ENCODE measurements at regions not wholly inside any gene's neighbourhood (a gene's known extent, or its start where the extent isn't known, plus 50 kb on each side); places are given as distances from the start of the nearest gene placed in this dataset.

- no peaks in the 10 kb centered on the region for H3K79me1 ChIP-seq (ENCODE audit: low read length)
These were observed 695.9 kb upstream of the LRRTM4 start for GRCh38 chr2:78218066-78218465.

GRCh38 chr2:78237704-78238103, 715.5 kb upstream of the LRRTM4 start:
- no peak overlapping the region for H2AFZ ChIP-seq (ENCODE audit: insufficient read depth, low read length, poor library complexity)
- no peaks in the 10 kb centered on the region for H3K79me1 ChIP-seq (ENCODE audit: low read length)
- H3K4me3 ChIP-seq (ENCODE audit: low read depth, low read length), result no peak overlapping the region
- H3K4ac ChIP-seq (ENCODE audit: low read depth, low read length), result no peak overlapping the region
- H3K9me3 ChIP-seq (ENCODE audit: insufficient read depth, low read depth, low read length), result no peaks in the 10 kb centered on the region
- DNase-seq, result no peak
- H3K4me2 ChIP-seq (ENCODE audit: low read length), result no peak overlapping the region
- H3K27me3 ChIP-seq (ENCODE audit: insufficient read depth, low read length), result no peaks in the 10 kb centered on the region
- no peak overlapping the region for H4K12ac ChIP-seq (ENCODE audit: low read depth, low read length)
- H4K91ac ChIP-seq (ENCODE audit: low read depth, low read length), result no peak overlapping the region
- H3K79me2 ChIP-seq (ENCODE audit: control insufficient read depth, insufficient read depth, low read length, poor library complexity), result no peaks in the 10 kb centered on the region
- no peak overlapping the region for H2AK5ac ChIP-seq (ENCODE audit: low read length)
- no peak overlapping the region for H2BK12ac ChIP-seq (ENCODE audit: low read length)
- H3K27ac ChIP-seq (ENCODE audit: low read depth, low read length), result no peak overlapping the region
- no peak overlapping the region for H3K9ac ChIP-seq (ENCODE audit: low read length)
- no peak overlapping the region for H4K8ac ChIP-seq (ENCODE audit: low read depth, low read length)
- no peaks in the 10 kb centered on the region for H3K4me1 ChIP-seq (ENCODE audit: control insufficient read depth in 1 of 2, insufficient read depth in 2 of 2, low read length in 2 of 2)
- no CpG with 5 or more reads among the region's 1 CpG for WGBS (ENCODE audit: extremely low coverage, insufficient coverage, insufficient read length)
- no peak overlapping the region for H3K18ac ChIP-seq (ENCODE audit: low read length)
- no peak overlapping the region for H3K23ac ChIP-seq (ENCODE audit: low read length)
- no peaks in the 10 kb centered on the region for H3K36me3 ChIP-seq (ENCODE audit: control insufficient read depth in 1 of 2, insufficient read depth in 2 of 2, low read length in 2 of 2)
- no peak overlapping the region for H2BK5ac ChIP-seq (ENCODE audit: low read depth, low read length, poor library complexity)
- H3K14ac ChIP-seq (ENCODE audit: low read length), result no peak overlapping the region
- H2BK120ac ChIP-seq (ENCODE audit: insufficient read depth, low read length, poor library complexity), result no peak overlapping the region

More at GRCh38 chr2:78218066-78218465, 695.9 kb upstream of the LRRTM4 start:
- Histone ChIP-seq H2AFZ (ENCODE audit: insufficient read depth, low read length, poor library complexity) (no peak overlapping the region), H3K9me3 (ENCODE audit: insufficient read depth, low read depth, low read length) (no peaks in the 10 kb centered on the region), H3K79me2 (ENCODE audit: control insufficient read depth, insufficient read depth, low read length, poor library complexity) (no peaks in the 10 kb centered on the region), H3K4ac (ENCODE audit: low read depth, low read length) (no peak overlapping the region), H4K91ac (ENCODE audit: low read depth, low read length) (no peak overlapping the region), H2BK12ac (ENCODE audit: low read length) (no peak overlapping the region), H3K14ac (ENCODE audit: low read length) (no peak overlapping the region), H3K4me3 (ENCODE audit: low read depth, low read length) (no peak overlapping the region), H3K9ac (ENCODE audit: low read length) (no peak overlapping the region), H3K27me3 (ENCODE audit: insufficient read depth, low read length) (no peaks in the 10 kb centered on the region), H3K4me1 (ENCODE audit: control insufficient read depth in 1 of 2, insufficient read depth in 2 of 2, low read length in 2 of 2) (no peaks in the 10 kb centered on the region), H3K4me2 (ENCODE audit: low read length) (no peak overlapping the region), H3K23ac (ENCODE audit: low read length) (no peak overlapping the region), H3K36me3 (ENCODE audit: control insufficient read depth in 1 of 2, insufficient read depth in 2 of 2, low read length in 2 of 2) (no peaks in the 10 kb centered on the region), H3K27ac (ENCODE audit: low read depth, low read length) (no peak overlapping the region), H2BK5ac (ENCODE audit: low read depth, low read length, poor library complexity) (no peak overlapping the region), H2BK120ac (ENCODE audit: insufficient read depth, low read length, poor library complexity) (no peak overlapping the region), H4K12ac (ENCODE audit: low read depth, low read length) (no peak overlapping the region), H2AK5ac (ENCODE audit: low read length) (no peak overlapping the region), H3K18ac (ENCODE audit: low read length) (no peak overlapping the region), H4K8ac (ENCODE audit: low read depth, low read length) (no peak overlapping the region)
- no peak for DNase-seq
- no CpG with 5 or more reads among the region's 1 CpG for WGBS (ENCODE audit: extremely low coverage, insufficient coverage, insufficient read length)

GRCh38 chr2:78245394-78246135, 723.4 kb upstream of the LRRTM4 start:
- Histone ChIP-seq H2AK5ac (ENCODE audit: low read length) (no peak overlapping the region), H2BK5ac (ENCODE audit: low read depth, low read length, poor library complexity) (no peak overlapping the region), H3K79me2 (ENCODE audit: control insufficient read depth, insufficient read depth, low read length, poor library complexity) (no peaks in the 10 kb centered on the region), H3K23ac (ENCODE audit: low read length) (no peak overlapping the region), H3K9ac (ENCODE audit: low read length) (no peak overlapping the region), H3K14ac (ENCODE audit: low read length) (no peak overlapping the region), H2BK120ac (ENCODE audit: insufficient read depth, low read length, poor library complexity) (no peak overlapping the region), H2AFZ (ENCODE audit: insufficient read depth, low read length, poor library complexity) (no peak overlapping the region), H4K91ac (ENCODE audit: low read depth, low read length) (no peak overlapping the region), H3K9me3 (ENCODE audit: insufficient read depth, low read depth, low read length) (no peaks in the 10 kb centered on the region), H3K27me3 (ENCODE audit: insufficient read depth, low read length) (no peaks in the 10 kb centered on the region), H3K27ac (ENCODE audit: low read depth, low read length) (no peak overlapping the region), H3K18ac (ENCODE audit: low read length) (no peak overlapping the region), H3K4ac (ENCODE audit: low read depth, low read length) (no peak overlapping the region), H2BK12ac (ENCODE audit: low read length) (no peak overlapping the region), H4K12ac (ENCODE audit: low read depth, low read length) (no peak overlapping the region), H3K4me2 (ENCODE audit: low read length) (no peak overlapping the region), H4K8ac (ENCODE audit: low read depth, low read length) (no peak overlapping the region), H3K36me3 (ENCODE audit: control insufficient read depth in 1 of 2, insufficient read depth in 2 of 2, low read length in 2 of 2) (no peaks in the 10 kb centered on the region), H3K4me1 (ENCODE audit: control insufficient read depth in 1 of 2, insufficient read depth in 2 of 2, low read length in 2 of 2) (no peaks in the 10 kb centered on the region), H3K79me1 (ENCODE audit: low read length) (no peaks in the 10 kb centered on the region), H3K4me3 (ENCODE audit: low read depth, low read length) (no peak overlapping the region)
- no CpG with 5 or more reads among the region's 4 CpGs for WGBS (ENCODE audit: extremely low coverage, insufficient coverage, insufficient read length)
- DNase-seq, result no peak

GRCh38 chr2:78251708-78252107, 729.5 kb upstream of the LRRTM4 start:
- Histone ChIP-seq H3K18ac (ENCODE audit: low read length) (no peak overlapping the region), H3K9me3 (ENCODE audit: insufficient read depth, low read depth, low read length) (no peaks in the 10 kb centered on the region), H2BK120ac (ENCODE audit: insufficient read depth, low read length, poor library complexity) (no peak overlapping the region), H3K27me3 (ENCODE audit: insufficient read depth, low read length) (no peaks in the 10 kb centered on the region), H3K4ac (ENCODE audit: low read depth, low read length) (no peak overlapping the region), H4K12ac (ENCODE audit: low read depth, low read length) (no peak overlapping the region), H3K4me1 (ENCODE audit: control insufficient read depth in 1 of 2, insufficient read depth in 2 of 2, low read length in 2 of 2) (no peaks in the 10 kb centered on the region), H3K36me3 (ENCODE audit: control insufficient read depth in 1 of 2, insufficient read depth in 2 of 2, low read length in 2 of 2) (no peaks in the 10 kb centered on the region), H3K4me2 (ENCODE audit: low read length) (no peak overlapping the region), H4K91ac (ENCODE audit: low read depth, low read length) (no peak overlapping the region), H2BK12ac (ENCODE audit: low read length) (no peak overlapping the region), H3K27ac (ENCODE audit: low read depth, low read length) (no peak overlapping the region), H3K23ac (ENCODE audit: low read length) (no peak overlapping the region), H4K8ac (ENCODE audit: low read depth, low read length) (no peak overlapping the region), H2AK5ac (ENCODE audit: low read length) (no peak overlapping the region), H3K79me2 (ENCODE audit: control insufficient read depth, insufficient read depth, low read length, poor library complexity) (no peaks in the 10 kb centered on the region), H3K4me3 (ENCODE audit: low read depth, low read length) (no peak overlapping the region), H3K14ac (ENCODE audit: low read length) (no peak overlapping the region), H2AFZ (ENCODE audit: insufficient read depth, low read length, poor library complexity) (no peak overlapping the region), H3K9ac (ENCODE audit: low read length) (no peak overlapping the region), H2BK5ac (ENCODE audit: low read depth, low read length, poor library complexity) (no peak overlapping the region), H3K79me1 (ENCODE audit: low read length) (no peaks in the 10 kb centered on the region)
- WGBS (ENCODE audit: extremely low coverage, insufficient coverage, insufficient read length), result no CpG with 5 or more reads among the region's 1 CpG
- no peak for DNase-seq

All from trophoblast cell (in vitro differentiated cells and primary cell).